B cell (primary cell): ENCODE measurements at regions not wholly inside any gene's neighbourhood (a gene's known extent, or its start where the extent isn't known, plus 50 kb on each side); places are given as distances from the start of the nearest gene placed in this dataset.

Source experiments
- ATAC-seq: fragments of 200-7000 bp; cut with Tn5 transposase; one replicate; pipeline ENCODE4 v1.10.0; 2021; ENCODE audit warnings: low read depth, mild to moderate bottlenecking, moderate number of reproducible peaks, moderate library complexity
- CTCF ChIA-PET: fragments of 350-600 bp; sonication (Branson Sonifier 250); formaldehyde crosslinking; loops from one replicate; lab custom pipeline; 2021; ENCODE audit warnings: antibody characterized with exemption, inconsistent platforms; lab: Charles Lee
- POLR2A ChIA-PET: fragments of 350-600 bp; sonication (Branson Sonifier 250); formaldehyde crosslinking; loops from one replicate; lab custom pipeline; 2021; ENCODE audit warnings: antibody characterized with exemption; lab: Charles Lee
- DNase-seq: peaks from one replicate; pipeline ENCODE4 v3.0.0; 2013
- H2AFZ ChIP-seq: 2 replicates; pipeline ENCODE4 v1.6.1; 2012; ENCODE audit warnings: mild to moderate bottlenecking, low read depth, low read length; ENCODE audit not compliant: insufficient read depth, poor library complexity, severe bottlenecking
- H3K27ac ChIP-seq, 2 donors: 1 replicate in 1 of 2; 2 replicates in 1 of 2; pipeline ENCODE4 v1.5.1; 2012 to 2013; ENCODE audit warnings: low read length in 2 of 2, mild to moderate bottlenecking in 2 of 2, moderate library complexity in 1 of 2
- H3K27me3 ChIP-seq, 4 experiments: fragments of 200-600 bp in 1 of 4; sonication (generic) in 1 of 4; replicated peaks in 1 of 4; 1 replicate in 2 of 4; 2 replicates in 2 of 4; pipeline versions ENCODE4 v1.6.1 to v1.7.0; 2013 to 2016; ENCODE audit warnings: low read length in 3 of 4, mild to moderate bottlenecking in 2 of 4, mixed read lengths in 1 of 4, moderate library complexity in 1 of 4; ENCODE audit not compliant: insufficient read depth in 4 of 4, control insufficient read depth in 3 of 4; ENCODE audit errors: control extremely low read depth in 1 of 4
- H3K36me3 ChIP-seq, 2 experiments: replicated peaks in 1 of 2; 1 replicate in 1 of 2; 2 replicates in 1 of 2; pipeline versions ENCODE4 v1.6.1 to v1.7.1; 2013; ENCODE audit warnings: low read length in 1 of 2; ENCODE audit not compliant: insufficient read depth in 2 of 2, control insufficient read depth in 1 of 2; ENCODE audit errors: control extremely low read depth in 1 of 2, extremely low read depth in 1 of 2
- H3K4me1 ChIP-seq, 2 donors: fragments of 200-600 bp in 1 of 2; sonication (generic) in 1 of 2; 1 replicate in 1 of 2; 2 replicates in 1 of 2; pipeline versions ENCODE4 v1.5.1 to v1.6.1; 2013 to 2017; ENCODE audit warnings: low read length in 2 of 2; ENCODE audit not compliant: control insufficient read depth in 2 of 2, insufficient read depth in 2 of 2
- H3K4me2 ChIP-seq: replicated peaks from 2 replicates; pipeline ENCODE3; 2012; ENCODE audit warnings: mild to moderate bottlenecking, low read depth, low read length; ENCODE audit not compliant: poor library complexity, severe bottlenecking
- H3K4me3 ChIP-seq, 5 experiments: fragments of 200-600 bp in 1 of 5; sonication (generic) in 1 of 5; 1 replicate in 3 of 5; 2 replicates in 2 of 5; pipeline versions ENCODE4 v1.5.1 to v1.7.0; 2011 to 2016; ENCODE audit warnings: low read length in 4 of 5, mild to moderate bottlenecking in 4 of 5, low read depth in 2 of 5, control low read depth in 1 of 5, moderate library complexity in 1 of 5; ENCODE audit not compliant: insufficient read depth in 1 of 5; ENCODE audit errors: control extremely low read depth in 1 of 5, extremely low read depth in 1 of 5
- H3K79me2 ChIP-seq: fragments of 200-600 bp; sonication (generic); one replicate; pipeline ENCODE4 v1.6.0; 2016; ENCODE audit warnings: low read length; ENCODE audit not compliant: control insufficient read depth, insufficient read depth
- H3K9ac ChIP-seq: fragments of 200-600 bp; sonication (generic); 2 replicates; pipeline ENCODE4 v1.6.1; 2017; ENCODE audit warnings: mild to moderate bottlenecking, low read length, moderate library complexity
- H3K9me3 ChIP-seq, 3 donors: one replicate each; pipeline versions ENCODE4 v1.6.1 to v1.7.1; 2013; ENCODE audit warnings: low read length in 2 of 3; ENCODE audit not compliant: control insufficient read depth in 2 of 3, insufficient read depth in 1 of 3; ENCODE audit errors: control extremely low read depth in 1 of 3
- H4K20me1 ChIP-seq: 2 replicates; pipeline ENCODE4 v1.6.0; 2012; ENCODE audit warnings: mild to moderate bottlenecking, low read length; ENCODE audit not compliant: insufficient read depth, control insufficient read depth, poor library complexity, severe bottlenecking
- H3K27ac Mint-ChIP-seq: one replicate; pipeline ENCODE4 v1.8.0; 2021; ENCODE audit warnings: mixed read lengths
- H3K27me3 Mint-ChIP-seq: one replicate; pipeline ENCODE4 v1.8.0; 2021; ENCODE audit warnings: mixed read lengths
- H3K4me1 Mint-ChIP-seq: one replicate; pipeline ENCODE4 v1.8.0; 2021; ENCODE audit warnings: mixed read lengths
- H3K4me3 Mint-ChIP-seq: one replicate; pipeline ENCODE4 v1.8.0; 2021; ENCODE audit warnings: mixed read lengths
- H3K9me3 Mint-ChIP-seq: one replicate; pipeline ENCODE4 v1.8.0; 2022; ENCODE audit warnings: mixed read lengths; ENCODE audit not compliant: insufficient read depth
- CTCF ChIP-seq: fragments of 200-600 bp; IDR thresholded peaks from one replicate; pipeline ENCODE4 v1.8.0; 2022; ENCODE audit warnings: antibody characterized with exemption, mild to moderate bottlenecking
- EZH2 ChIP-seq: IDR thresholded peaks from 2 replicates; pipeline ENCODE4 v1.6.1; 2012; ENCODE audit warnings: borderline replicate concordance, low read depth, mild to moderate bottlenecking, moderate library complexity, low read length; ENCODE audit not compliant: insufficient read depth, poor library complexity, severe bottlenecking
- WGBS: methylation state at CpG from one replicate; pipeline ENCODE4 v1.1.5; 2013; ENCODE audit warnings: missing lambda C conversion rate; ENCODE audit not compliant: insufficient coverage; 5-methylcytosine and 5-hydroxymethylcytosine counted together
- intact Hi-C: fragments of 100-400 bp; cut with micrococcal nuclease; formaldehyde crosslinking; loops from one replicate; pipeline ENCODE4 v1.10.0; 2022

GRCh38 chr20:6467562-6467961, 299.9 kb upstream of the BMP2 start:
- no peak overlapping the region for H3K27ac Mint-ChIP-seq
- Histone ChIP-seq H3K36me3 (no peaks in the 10 kb centered on the region), H3K27ac (no peak overlapping the region), H3K79me2 (no peaks in the 10 kb centered on the region), H3K9ac (no peak overlapping the region), H3K4me1 (no peaks in the 10 kb centered on the region), H3K9me3 (no peaks in the 10 kb centered on the region), H4K20me1 (no peaks in the 10 kb centered on the region), H3K4me3 (no peak overlapping the region), H3K4me2 (no peak overlapping the region), H3K27me3 (no peaks in the 10 kb centered on the region), H2AFZ (no peak overlapping the region)
- H3K4me1 Mint-ChIP-seq, result no peaks in the 10 kb centered on the region
- DNase-seq (no peak), ATAC-seq (no peak)
- no peaks in the 10 kb centered on the region for H3K9me3 Mint-ChIP-seq
- POLR2A ChIA-PET, result no interaction called here
- CTCF ChIA-PET, result no interaction called here
- 80% methylated on average over 1 of the region's 2 CpGs for WGBS
- intact Hi-C loops, result no loop called here
- no peak for TF ChIP-seq EZH2
- no peak overlapping the region for H3K4me3 Mint-ChIP-seq
- no peaks in the 10 kb centered on the region for H3K27me3 Mint-ChIP-seq

GRCh38 chr20:6466075-6466810, 301.2 kb upstream of the BMP2 start:
- Histone ChIP-seq H2AFZ (no peak overlapping the region), H3K4me1 (no peaks in the 10 kb centered on the region), H3K4me2 (no peak overlapping the region), H3K9me3 (no peaks in the 10 kb centered on the region), H3K27ac (no peak overlapping the region), H4K20me1 (no peaks in the 10 kb centered on the region), H3K27me3 (no peaks in the 10 kb centered on the region), H3K79me2 (no peaks in the 10 kb centered on the region), H3K4me3 (no peak overlapping the region), H3K36me3 (no peaks in the 10 kb centered on the region), H3K9ac (no peak overlapping the region)
- CTCF ChIA-PET, result no interaction called here
- Mint-ChIP-seq H3K27ac (no peak overlapping the region), H3K4me1 (no peaks in the 10 kb centered on the region), H3K4me3 (no peak overlapping the region), H3K9me3 (no peaks in the 10 kb centered on the region), H3K27me3 (no peaks in the 10 kb centered on the region)
- WGBS, result 75% methylated on average over 1 of the region's 6 CpGs
- DNase-seq, result no peak
- no peak for TF ChIP-seq EZH2
- no peak for TF ChIP-seq CTCF
- POLR2A ChIA-PET, result no interaction called here
- no peak for ATAC-seq
- intact Hi-C loops, result no loop called here
